ENCODE measurements at regions not wholly inside any gene's neighbourhood (a gene's known extent, or its start where the extent isn't known, plus 50 kb on each side); places are given as distances from the start of the nearest gene placed in this dataset.

GRCh38 chrX:38974542-38974941 is 173.3 kb downstream of the MID1IP1 start:
- FAIRE-seq (no peak), DNase-seq (ENCODE audit: low read depth, low spot score) (no peak)
- no peak overlapping the region for H3K4me3 ChIP-seq (ENCODE audit: control insufficient read depth in 2 of 3, extremely low read depth in 1 of 3, insufficient read depth in 2 of 3, low read depth in 1 of 3, low read length in 3 of 3)
- TF ChIP-seq EZH2 (IDR thresholded peaks at IDR 0.05; ENCODE audit: low read length), result no peak
- TF ChIP-seq CTCF (optimal IDR thresholded peaks at IDR 0.05 in 1 of 3, IDR thresholded peaks at IDR 0.05 in 1 of 3, conservative IDR thresholded peaks at IDR 0.05 in 1 of 3; ENCODE audit: extremely low read depth in 1 of 3, insufficient read depth in 2 of 3, low read length in 3 of 3), result no peak
- no peak overlapping the region for H3K27ac ChIP-seq (ENCODE audit: control insufficient read depth, insufficient read depth, low read length)
- H3K9ac ChIP-seq (ENCODE audit: control insufficient read depth, extremely low read depth, insufficient read depth, low read length), result no peak overlapping the region
- H3K79me2 ChIP-seq (ENCODE audit: control insufficient read depth, insufficient read depth, low read length), result no peaks in the 10 kb centered on the region
- H3K4me2 ChIP-seq (ENCODE audit: control insufficient read depth, extremely low read depth, insufficient read depth, low read depth, low read length), result no peak overlapping the region
- H3K9me3 ChIP-seq (ENCODE audit: control insufficient read depth, low read depth, low read length), result no peaks in the 10 kb centered on the region
- H3K27me3 ChIP-seq (ENCODE audit: control insufficient read depth, extremely low read depth, insufficient read depth, low read length), result no peaks in the 10 kb centered on the region
- dilution Hi-C loops (cut with MboI; ENCODE audit: extremely low pct_ligation_motif_present, low sequenced_read_pairs), result no loop called here
- no peaks in the 10 kb centered on the region for H3K36me3 ChIP-seq (ENCODE audit: control insufficient read depth in 2 of 2, extremely low read depth in 1 of 2, insufficient read depth in 2 of 2, low read length in 2 of 2)
- H4K20me1 ChIP-seq (ENCODE audit: control insufficient read depth, extremely low read depth, insufficient read depth, low read length), result no peaks in the 10 kb centered on the region
- H3K9me1 ChIP-seq (ENCODE audit: control insufficient read depth, extremely low read depth, insufficient read depth, low read length), result no peaks in the 10 kb centered on the region
- H2AFZ ChIP-seq (ENCODE audit: control insufficient read depth, low read length), result no peak overlapping the region
- no peaks in the 10 kb centered on the region for H3K4me1 ChIP-seq (ENCODE audit: control insufficient read depth, extremely low read depth, insufficient read depth, low read length)

DNA sequence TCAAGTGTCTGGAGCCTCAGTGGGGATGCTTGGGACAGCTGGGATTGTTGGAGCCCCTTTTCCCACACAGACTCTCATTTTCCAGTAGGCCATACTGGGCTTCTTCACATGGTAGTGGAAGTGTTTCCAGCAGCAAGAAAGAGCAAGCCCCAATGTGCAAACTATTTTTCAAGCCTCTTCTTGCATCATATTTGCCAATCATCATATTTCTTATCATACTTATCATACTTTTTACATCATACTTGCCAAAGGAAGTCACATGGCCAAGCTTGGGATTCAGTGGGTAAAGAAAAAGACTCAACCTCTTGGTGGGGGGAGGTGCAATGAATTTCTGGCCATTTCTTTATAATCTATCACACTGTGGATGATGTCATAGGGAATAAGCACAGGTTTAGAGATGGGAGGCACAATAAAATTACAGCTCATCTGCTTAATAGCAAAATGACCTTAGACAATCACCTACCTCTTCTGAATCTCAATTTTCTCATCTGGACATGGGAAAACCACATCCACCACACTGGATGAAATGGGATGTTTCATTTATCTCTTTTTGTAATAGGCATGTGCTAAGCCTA is 174.2 kb downstream of the MID1IP1 start:
- no peaks in the 10 kb centered on the region for H3K9me1 ChIP-seq (ENCODE audit: control insufficient read depth, extremely low read depth, insufficient read depth, low read length)

More for the DNA sequence above, 174.2 kb downstream of the MID1IP1 start:
- Histone ChIP-seq H3K4me3 (ENCODE audit: control insufficient read depth in 2 of 3, extremely low read depth in 1 of 3, insufficient read depth in 2 of 3, low read depth in 1 of 3, low read length in 3 of 3) (no peak overlapping the region), H3K27ac (ENCODE audit: control insufficient read depth, insufficient read depth, low read length) (no peak overlapping the region), H3K27me3 (ENCODE audit: control insufficient read depth, extremely low read depth, insufficient read depth, low read length) (no peaks in the 10 kb centered on the region), H3K9ac (ENCODE audit: control insufficient read depth, extremely low read depth, insufficient read depth, low read length) (no peak overlapping the region), H3K79me2 (ENCODE audit: control insufficient read depth, insufficient read depth, low read length) (no peaks in the 10 kb centered on the region), H2AFZ (ENCODE audit: control insufficient read depth, low read length) (no peak overlapping the region), H4K20me1 (ENCODE audit: control insufficient read depth, extremely low read depth, insufficient read depth, low read length) (no peaks in the 10 kb centered on the region), H3K4me2 (ENCODE audit: control insufficient read depth, extremely low read depth, insufficient read depth, low read depth, low read length) (no peak overlapping the region), H3K9me3 (ENCODE audit: control insufficient read depth, low read depth, low read length) (no peaks in the 10 kb centered on the region), H3K36me3 (ENCODE audit: control insufficient read depth in 2 of 2, extremely low read depth in 1 of 2, insufficient read depth in 2 of 2, low read length in 2 of 2) (no peaks in the 10 kb centered on the region), H3K4me1 (ENCODE audit: control insufficient read depth, extremely low read depth, insufficient read depth, low read length) (no peaks in the 10 kb centered on the region)
- TF ChIP-seq EZH2 (IDR thresholded peaks at IDR 0.05; ENCODE audit: low read length) (no peak), CTCF (optimal IDR thresholded peaks at IDR 0.05 in 1 of 3, IDR thresholded peaks at IDR 0.05 in 1 of 3, conservative IDR thresholded peaks at IDR 0.05 in 1 of 3; ENCODE audit: extremely low read depth in 1 of 3, insufficient read depth in 2 of 3, low read length in 3 of 3) (no peak)
- DNase-seq (ENCODE audit: low read depth, low spot score), result no peak
- no peak for FAIRE-seq
- dilution Hi-C loops (cut with MboI; ENCODE audit: extremely low pct_ligation_motif_present, low sequenced_read_pairs), result no loop called here

Measured in keratinocyte (primary cell).